Ishikawa (cell line): ENCODE measurements at regions not wholly inside any gene's neighbourhood (a gene's known extent, or its start where the extent isn't known, plus 50 kb on each side); places are given as distances from the start of the nearest gene placed in this dataset.

Source experiments
- CEBPB ChIP-seq: IDR thresholded peaks from 2 replicates; pipeline ENCODE4 v1.6.1; 2012
- CREB1 ChIP-seq: IDR thresholded peaks from 2 replicates; pipeline ENCODE4 v1.6.1; 2012; ENCODE audit warnings: low read depth
- EGR1 ChIP-seq: IDR thresholded peaks from 2 replicates; pipeline ENCODE4 v1.6.1; 2012
- EP300 ChIP-seq: IDR thresholded peaks from 2 replicates; pipeline ENCODE4 v1.6.1; 2012; ENCODE audit warnings: borderline replicate concordance
- FOXM1 ChIP-seq: IDR thresholded peaks from 2 replicates; pipeline ENCODE4 v1.6.1; 2012; ENCODE audit warnings: low read depth, borderline replicate concordance
- MAX ChIP-seq: IDR thresholded peaks from 2 replicates; pipeline ENCODE4 v1.6.1; 2012
- NFIC ChIP-seq: IDR thresholded peaks from 2 replicates; pipeline ENCODE4 v1.6.1; 2012
- RAD21 ChIP-seq: IDR thresholded peaks from 2 replicates; pipeline ENCODE4 v1.6.1; 2012; ENCODE audit warnings: low read depth
- TAF1 ChIP-seq: IDR thresholded peaks from 2 replicates; pipeline ENCODE4 v1.6.1; 2012; ENCODE audit warnings: low read depth, mild to moderate bottlenecking
- TCF12 ChIP-seq: IDR thresholded peaks from 2 replicates; pipeline ENCODE4 v1.6.1; 2012; ENCODE audit warnings: low read depth
- TEAD4 ChIP-seq: IDR thresholded peaks from 2 replicates; pipeline ENCODE4 v1.6.1; 2012
- USF1 ChIP-seq: IDR thresholded peaks from 2 replicates; pipeline ENCODE4 v1.6.1; 2012
- YY1 ChIP-seq: IDR thresholded peaks from 2 replicates; pipeline ENCODE4 v1.6.1; 2012; ENCODE audit warnings: low read depth
- ZBTB7A ChIP-seq: IDR thresholded peaks from 2 replicates; pipeline ENCODE4 v1.6.1; 2012; ENCODE audit warnings: low read depth
- TF ChIP-seq, protein P1 (sequence below): IDR thresholded peaks from 2 replicates; pipeline ENCODE4 v1.6.1; 2012; ENCODE audit warnings: low read depth, mild to moderate bottlenecking

DNA sequence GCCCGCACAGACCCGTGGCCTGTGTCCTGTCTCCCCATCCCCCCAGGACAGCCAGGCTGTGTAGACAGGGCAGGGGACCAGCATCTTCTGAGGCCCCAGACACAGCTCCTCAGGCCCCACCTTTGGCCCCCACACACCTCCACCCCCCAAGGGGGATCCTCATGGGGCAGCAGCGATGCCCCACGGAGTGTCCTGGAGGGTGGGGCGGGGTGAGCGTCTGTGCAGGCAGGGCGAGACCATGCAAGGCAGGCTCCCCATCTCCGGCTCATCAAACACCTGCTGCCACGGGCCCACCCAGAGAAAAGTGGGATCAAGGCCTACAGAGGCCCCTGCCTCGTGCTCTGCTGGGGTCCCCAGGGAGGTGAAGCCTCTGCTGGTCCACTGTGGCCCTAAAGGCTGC lies 118.7 kb upstream of the FOXD4L5 start:
- TF ChIP-seq, protein P1, sequence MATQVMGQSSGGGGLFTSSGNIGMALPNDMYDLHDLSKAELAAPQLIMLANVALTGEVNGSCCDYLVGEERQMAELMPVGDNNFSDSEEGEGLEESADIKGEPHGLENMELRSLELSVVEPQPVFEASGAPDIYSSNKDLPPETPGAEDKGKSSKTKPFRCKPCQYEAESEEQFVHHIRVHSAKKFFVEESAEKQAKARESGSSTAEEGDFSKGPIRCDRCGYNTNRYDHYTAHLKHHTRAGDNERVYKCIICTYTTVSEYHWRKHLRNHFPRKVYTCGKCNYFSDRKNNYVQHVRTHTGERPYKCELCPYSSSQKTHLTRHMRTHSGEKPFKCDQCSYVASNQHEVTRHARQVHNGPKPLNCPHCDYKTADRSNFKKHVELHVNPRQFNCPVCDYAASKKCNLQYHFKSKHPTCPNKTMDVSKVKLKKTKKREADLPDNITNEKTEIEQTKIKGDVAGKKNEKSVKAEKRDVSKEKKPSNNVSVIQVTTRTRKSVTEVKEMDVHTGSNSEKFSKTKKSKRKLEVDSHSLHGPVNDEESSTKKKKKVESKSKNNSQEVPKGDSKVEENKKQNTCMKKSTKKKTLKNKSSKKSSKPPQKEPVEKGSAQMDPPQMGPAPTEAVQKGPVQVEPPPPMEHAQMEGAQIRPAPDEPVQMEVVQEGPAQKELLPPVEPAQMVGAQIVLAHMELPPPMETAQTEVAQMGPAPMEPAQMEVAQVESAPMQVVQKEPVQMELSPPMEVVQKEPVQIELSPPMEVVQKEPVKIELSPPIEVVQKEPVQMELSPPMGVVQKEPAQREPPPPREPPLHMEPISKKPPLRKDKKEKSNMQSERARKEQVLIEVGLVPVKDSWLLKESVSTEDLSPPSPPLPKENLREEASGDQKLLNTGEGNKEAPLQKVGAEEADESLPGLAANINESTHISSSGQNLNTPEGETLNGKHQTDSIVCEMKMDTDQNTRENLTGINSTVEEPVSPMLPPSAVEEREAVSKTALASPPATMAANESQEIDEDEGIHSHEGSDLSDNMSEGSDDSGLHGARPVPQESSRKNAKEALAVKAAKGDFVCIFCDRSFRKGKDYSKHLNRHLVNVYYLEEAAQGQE = no peak
- TF ChIP-seq EP300 (no peak), TEAD4 (no peak), RAD21 (no peak), YY1 (no peak), TAF1 (no peak), NFIC (no peak), MAX (no peak)

GRCh38 chr9:65400886-65401285 lies 115.9 kb upstream of the FOXD4L5 start:
- TF ChIP-seq MAX (no peak), EGR1 (no peak), ZBTB7A (no peak), TAF1 (no peak), NFIC (no peak), CEBPB (no peak), CREB1 (no peak), FOXM1 (no peak), YY1 (no peak), USF1 (no peak), RAD21 (no peak), TCF12 (no peak)
- TF ChIP-seq, protein P1 = no peak

- peak; percentile 49; the same call in 1 of the 2 replicates for TF ChIP-seq YY1
These were observed 101.7 kb upstream of the FOXD4L5 start for GRCh38 chr9:65386699-65387098.
